HCT116 (cell line): ENCODE measurements at regions not wholly inside any gene's neighbourhood (a gene's known extent, or its start where the extent isn't known, plus 50 kb on each side); places are given as distances from the start of the nearest gene placed in this dataset.

Experiments used
- ATAC-seq: fragments of 200-7000 bp; cut with Tn5 transposase; 2 replicates; pipeline ENCODE4 v1.9.1; 2020; ENCODE audit warnings: mild to moderate bottlenecking, moderate library complexity
- BruUV-seq: library from RNA; stranded (reverse); fragments of 400-500 nt; replicated peaks from 2 replicates; lab custom pipeline; 2021; lab: Mats Ljungman, UMichigan
- CTCF ChIA-PET: fragments of 300-600 bp; sonication (Branson Sonifier 250); formaldehyde crosslinking; loops from one replicate; lab custom pipeline; 2021; ENCODE audit warnings: antibody characterized with exemption; lab: Charles Lee
- POLR2A ChIA-PET: fragments of 300-600, 350-600 bp; sonication (Branson Sonifier 250); formaldehyde crosslinking; loops from one replicate; lab custom pipeline; 2021; ENCODE audit warnings: antibody characterized with exemption; lab: Charles Lee
- RAD21 ChIA-PET, 2 experiments: fragments of 300-600 bp; sonication (Branson Sonifier 250); formaldehyde crosslinking; loops; one replicate each; lab custom pipeline; 2023; ENCODE audit warnings: low total read pairs in 2 of 2; ENCODE audit not compliant: uncharacterized antibody in 2 of 2, unreplicated experiment in 2 of 2, low non-redundant PET in 1 of 2; lab: Charles Lee
- DNase-seq: peaks from one replicate; pipeline ENCODE4 v3.0.0-alpha.2; 2010; ENCODE audit warnings: low read depth, low spot score
- H2AFZ ChIP-seq: fragments of 200-600 bp; shearing (Covaris generic), sonication (generic); 2 replicates; pipeline ENCODE4 v1.6.1; 2017; ENCODE audit warnings: low read depth, mixed run types, mixed read lengths, antibody characterized with exemption, low read length; ENCODE audit not compliant: poor library complexity, severe bottlenecking
- H3K27ac ChIP-seq: 2 replicates; pipeline ENCODE4 v1.5.1; 2012; ENCODE audit warnings: low read depth, low read length
- H3K27me3 ChIP-seq: fragments of 200-600 bp; sonication (generic); 2 replicates; pipeline ENCODE4 v1.6.1; 2016; ENCODE audit warnings: mixed run types, low read length, mixed read lengths; ENCODE audit not compliant: insufficient read depth
- H3K36me3 ChIP-seq, 2 experiments: fragments of 200-500 bp in 1 of 2; fragments of 200-600 bp in 1 of 2; sonication (Bioruptor generic) in 1 of 2; sonication (generic) in 1 of 2; 2 replicates each; pipeline versions ENCODE4 v1.5.1 to v1.6.1; 2014 to 2016; ENCODE audit warnings: low read length in 2 of 2, inconsistent platforms in 1 of 2, mixed read lengths in 1 of 2, mixed run types in 1 of 2; ENCODE audit not compliant: insufficient read depth in 2 of 2, control insufficient read depth in 1 of 2
- H3K4me1 ChIP-seq, 2 experiments: fragments of 200-600 bp in 1 of 2; sonication (generic) in 1 of 2; 2 replicates each; pipeline versions ENCODE4 v1.5.1 to v1.6.1; 2012 to 2017; ENCODE audit warnings: low read length in 2 of 2, inconsistent platforms in 1 of 2, mild to moderate bottlenecking in 1 of 2, mixed read lengths in 1 of 2, mixed run types in 1 of 2, moderate library complexity in 1 of 2; ENCODE audit not compliant: insufficient read depth in 2 of 2, control insufficient read depth in 1 of 2
- H3K4me2 ChIP-seq: fragments of 200-600 bp; sonication (generic); 2 replicates; pipeline ENCODE4 v1.6.1; 2017; ENCODE audit warnings: mixed run types, low read length, mixed read lengths
- H3K4me3 ChIP-seq, 2 experiments: fragments of 200-600 bp in 1 of 2; sonication (generic) in 1 of 2; replicated peaks in 1 of 2; 2 replicates each; pipeline ENCODE4 v1.5.1; 2011 to 2016; ENCODE audit warnings: low read length in 2 of 2, control low read depth in 1 of 2, low read depth in 1 of 2, mild to moderate bottlenecking in 1 of 2, mixed read lengths in 1 of 2, mixed run types in 1 of 2
- H3K79me2 ChIP-seq: fragments of 200-600 bp; sonication (generic); 2 replicates; pipeline ENCODE4 v1.6.1; 2017; ENCODE audit warnings: mild to moderate bottlenecking, mixed run types, low read length, moderate library complexity, mixed read lengths; ENCODE audit not compliant: insufficient read depth
- H3K9ac ChIP-seq: fragments of 200-600 bp; sonication (generic); 2 replicates; pipeline ENCODE4 v1.6.1; 2016; ENCODE audit warnings: low read length, mixed read lengths
- H3K9me2 ChIP-seq: fragments of 200-600 bp; sonication (generic), shearing (Covaris generic); 2 replicates; pipeline ENCODE4 v1.6.1; 2017; ENCODE audit warnings: mixed run types, mild to moderate bottlenecking, moderate library complexity; ENCODE audit not compliant: insufficient read depth
- H3K9me3 ChIP-seq, 2 experiments: fragments of 200-500 bp in 1 of 2; fragments of 200-600 bp in 1 of 2; sonication (Bioruptor generic) in 1 of 2; sonication (generic) in 1 of 2; 2 replicates each; pipeline ENCODE4 v1.6.1; 2014 to 2017; ENCODE audit warnings: low read length in 2 of 2, mixed read lengths in 2 of 2, inconsistent platforms in 1 of 2, low read depth in 1 of 2, mild to moderate bottlenecking in 1 of 2, mixed run types in 1 of 2, moderate library complexity in 1 of 2; ENCODE audit not compliant: control insufficient read depth in 1 of 2, insufficient read depth in 1 of 2
- H4K20me1 ChIP-seq: fragments of 200-600 bp; sonication (generic), shearing (Covaris generic); 2 replicates; pipeline ENCODE4 v1.6.1; 2017; ENCODE audit warnings: mixed run types, mild to moderate bottlenecking, moderate library complexity; ENCODE audit not compliant: insufficient read depth
- CTCF ChIP-seq, 3 experiments: fragments of 200-600 bp in 1 of 3; sonication (generic) in 1 of 3; IDR thresholded peaks in 2 of 3; conservative IDR thresholded peaks in 1 of 3; 2 replicates each; pipeline ENCODE4 v1.5.1; 2012 to 2017; ENCODE audit warnings: low read depth in 2 of 3, low read length in 2 of 3, antibody characterized with exemption in 1 of 3, borderline replicate concordance in 1 of 3, control low read depth in 1 of 3, mild to moderate bottlenecking in 1 of 3, mixed read lengths in 1 of 3, mixed run types in 1 of 3, moderate library complexity in 1 of 3; ENCODE audit not compliant: insufficient read depth in 1 of 3
- ELF1 ChIP-seq: IDR thresholded peaks from 2 replicates; pipeline ENCODE4 v1.6.1; 2012; ENCODE audit warnings: low read depth, borderline replicate concordance
- YY1 ChIP-seq: IDR thresholded peaks from 2 replicates; pipeline ENCODE4 v1.6.1; 2011; ENCODE audit warnings: low read length, low read depth, moderate library complexity, mild to moderate bottlenecking; ENCODE audit not compliant: insufficient replicate concordance; ENCODE audit errors: extremely low read depth
- intact Hi-C: fragments of 100-400 bp; cut with micrococcal nuclease; formaldehyde crosslinking; loops from 2 replicates; pipeline ENCODE4 v1.10.0; 2022

GRCh38 chr9:79447762-79448161 is 124.0 kb upstream of the TLE4 start:
- Histone ChIP-seq H4K20me1 (no peaks in the 10 kb centered on the region), H3K9me3 (no peaks in the 10 kb centered on the region), H3K79me2 (no peaks in the 10 kb centered on the region), H3K4me2 (no peak overlapping the region), H3K4me3 (no peak overlapping the region), H3K36me3 (no peaks in the 10 kb centered on the region), H3K27me3 (no peaks in the 10 kb centered on the region), H2AFZ (no peak overlapping the region)
- BruUV-seq = no TSS peak
- no peak for DNase-seq
- CTCF ChIA-PET = no interaction called here
- POLR2A ChIA-PET = no interaction called here
- TF ChIP-seq ELF1 (no peak), YY1 (no peak), CTCF (IDR thresholded peaks at IDR 0.05 in 2 of 3, conservative IDR thresholded peaks at IDR 0.05 in 1 of 3; ENCODE audit: borderline replicate concordance in 1 of 3, insufficient read depth in 1 of 3, low read depth in 2 of 3, low read length in 2 of 3) (no peak)
- TF ChIP-seq, all 23 proteins: peak for 0
- H3K27ac ChIP-seq = no peak overlapping the region
- H3K9ac ChIP-seq = no peak overlapping the region
- intact Hi-C loops = no loop called here
- RAD21 ChIA-PET = no interaction called here
- no peaks in the 10 kb centered on the region for H3K9me2 ChIP-seq
- H3K4me1 ChIP-seq = no peaks in the 10 kb centered on the region
- no peak for ATAC-seq

- CTCF ChIA-PET = no interaction called here
- no peak for ATAC-seq
- no peaks in the 10 kb centered on the region for H3K79me2 ChIP-seq
These were observed 119.5 kb upstream of the TLE4 start for GRCh38 chr9:79452265-79452664.

More at GRCh38 chr9:79452265-79452664, 119.5 kb upstream of the TLE4 start:
- H3K4me3 ChIP-seq = no peak overlapping the region
- ChIA-PET RAD21 (no interaction called here), POLR2A (no interaction called here)
- intact Hi-C loops = no loop called here
- H2AFZ ChIP-seq = no peak overlapping the region
- no peaks in the 10 kb centered on the region for H3K27me3 ChIP-seq
- no peaks in the 10 kb centered on the region for H3K9me3 ChIP-seq
- H3K9ac ChIP-seq = no peak overlapping the region
- BruUV-seq = no TSS peak
- H3K4me2 ChIP-seq = no peak overlapping the region
- no peak for TF ChIP-seq ELF1
- H3K9me2 ChIP-seq = no peaks in the 10 kb centered on the region
- H4K20me1 ChIP-seq = no peaks in the 10 kb centered on the region
- no peaks in the 10 kb centered on the region for H3K36me3 ChIP-seq
- H3K4me1 ChIP-seq = no peaks in the 10 kb centered on the region
- H3K27ac ChIP-seq = no peak overlapping the region
- no peak for DNase-seq
